ENCODE measurements at regions not wholly inside any gene's neighbourhood (a gene's known extent, or its start where the extent isn't known, plus 50 kb on each side); places are given as distances from the start of the nearest gene placed in this dataset.

DNA sequence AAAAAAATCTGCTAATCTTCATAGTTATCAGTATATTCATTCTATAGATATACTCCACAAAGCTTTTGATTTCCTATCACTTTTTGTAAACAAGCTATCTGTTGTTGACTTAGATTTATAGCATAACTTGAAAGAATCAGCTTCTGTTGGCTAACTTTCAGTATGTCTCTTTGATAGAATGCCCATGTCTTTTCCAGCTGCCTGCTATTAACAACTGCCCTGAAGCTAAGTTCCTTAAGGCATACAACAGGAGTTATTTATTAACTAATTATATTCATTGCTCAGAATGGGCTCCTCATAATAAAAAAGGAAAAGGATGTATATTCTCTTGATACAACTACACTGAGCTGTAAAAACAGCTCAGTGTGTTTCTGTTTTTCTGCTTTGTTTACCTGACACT lies 293.9 kb downstream of the TUSC7 start:
- Histone ChIP-seq H4K20me1 (ENCODE audit: insufficient read depth, low read length) (no peaks in the 10 kb centered on the region), H3K4me2 (ENCODE audit: insufficient read depth, low read length) (no peak overlapping the region), H3K4me1 (ENCODE audit: insufficient read depth, low read length) (no peaks in the 10 kb centered on the region), H3K4me3 (ENCODE audit: low read depth in 1 of 2, low read length in 2 of 2) (no peak overlapping the region), H3K27ac (ENCODE audit: low read length) (no peak overlapping the region), H2AFZ (ENCODE audit: low read depth, low read length) (no peak overlapping the region), H3K9me3 (ENCODE audit: insufficient read depth, low read length, severe bottlenecking) (no peaks in the 10 kb centered on the region), H3K36me3 (ENCODE audit: insufficient read depth, low read length) (no peaks in the 10 kb centered on the region), H3K79me2 (ENCODE audit: insufficient read depth, low read length) (no peaks in the 10 kb centered on the region), H3K27me3 (ENCODE audit: insufficient read depth, low read length, poor library complexity) (no peaks in the 10 kb centered on the region), H3K9ac (ENCODE audit: low read depth, low read length) (no peak overlapping the region)
- TF ChIP-seq EZH2 (IDR thresholded peaks at IDR 0.05; ENCODE audit: borderline replicate concordance, low read depth, low read length, severe bottlenecking) (no peak), CTCF (IDR thresholded peaks at IDR 0.05; ENCODE audit: borderline replicate concordance, extremely low read depth, low read length, poor library complexity, severe bottlenecking) (no peak)
- no peak for DNase-seq
- no peak for ATAC-seq (ENCODE audit: insufficient read depth, low read depth)

DNA sequence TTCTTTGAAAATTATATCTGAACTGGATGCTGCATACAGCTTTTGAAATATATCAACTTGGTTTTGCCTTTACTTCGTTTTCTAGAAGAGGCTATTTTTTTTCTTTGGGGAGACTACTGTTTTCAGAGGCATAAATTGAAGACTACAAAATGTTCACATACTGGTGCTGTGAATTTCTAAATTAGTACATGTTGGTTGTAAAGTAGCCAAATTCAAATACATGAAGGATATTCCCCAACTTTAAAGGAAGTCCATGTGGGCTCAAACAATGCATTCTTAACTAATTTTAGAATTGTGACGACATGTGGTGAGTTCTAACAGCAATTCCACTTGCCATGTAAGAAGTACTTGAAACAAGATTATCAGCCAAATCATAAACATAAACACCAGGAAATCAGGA lies 295.7 kb downstream of the TUSC7 start:
- no peak for TF ChIP-seq CTCF (IDR thresholded peaks at IDR 0.05; ENCODE audit: borderline replicate concordance, extremely low read depth, low read length, poor library complexity, severe bottlenecking)
- no peak overlapping the region for H3K4me2 ChIP-seq (ENCODE audit: insufficient read depth, low read length)
- no peak overlapping the region for H2AFZ ChIP-seq (ENCODE audit: low read depth, low read length)
- no peaks in the 10 kb centered on the region for H3K9me3 ChIP-seq (ENCODE audit: insufficient read depth, low read length, severe bottlenecking)
- no peak overlapping the region for H3K9ac ChIP-seq (ENCODE audit: low read depth, low read length)
- no peak for DNase-seq
- ATAC-seq (ENCODE audit: insufficient read depth, low read depth), result no peak
- H3K36me3 ChIP-seq (ENCODE audit: insufficient read depth, low read length), result no peaks in the 10 kb centered on the region
- H3K4me1 ChIP-seq (ENCODE audit: insufficient read depth, low read length), result no peaks in the 10 kb centered on the region
- no peaks in the 10 kb centered on the region for H3K79me2 ChIP-seq (ENCODE audit: insufficient read depth, low read length)
- no peaks in the 10 kb centered on the region for H4K20me1 ChIP-seq (ENCODE audit: insufficient read depth, low read length)
- H3K27me3 ChIP-seq (ENCODE audit: insufficient read depth, low read length, poor library complexity), result no peaks in the 10 kb centered on the region
- no peak overlapping the region for H3K4me3 ChIP-seq (ENCODE audit: low read depth in 1 of 2, low read length in 2 of 2)
- no peak overlapping the region for H3K27ac ChIP-seq (ENCODE audit: low read length)

GRCh38 chr3:117005911-117006522 lies 296.4 kb downstream of the TUSC7 start:
- Histone ChIP-seq H3K4me1 (ENCODE audit: insufficient read depth, low read length) (no peaks in the 10 kb centered on the region), H3K27ac (ENCODE audit: low read length) (no peak overlapping the region), H3K79me2 (ENCODE audit: insufficient read depth, low read length) (no peaks in the 10 kb centered on the region), H3K9me3 (ENCODE audit: insufficient read depth, low read length, severe bottlenecking) (no peaks in the 10 kb centered on the region), H3K9ac (ENCODE audit: low read depth, low read length) (no peak overlapping the region), H3K4me3 (ENCODE audit: low read depth in 1 of 2, low read length in 2 of 2) (no peak overlapping the region), H2AFZ (ENCODE audit: low read depth, low read length) (no peak overlapping the region), H3K36me3 (ENCODE audit: insufficient read depth, low read length) (no peaks in the 10 kb centered on the region), H3K4me2 (ENCODE audit: insufficient read depth, low read length) (no peak overlapping the region), H3K27me3 (ENCODE audit: insufficient read depth, low read length, poor library complexity) (no peaks in the 10 kb centered on the region), H4K20me1 (ENCODE audit: insufficient read depth, low read length) (no peaks in the 10 kb centered on the region)
- no peak for ATAC-seq (ENCODE audit: insufficient read depth, low read depth)
- TF ChIP-seq EZH2 (IDR thresholded peaks at IDR 0.05; ENCODE audit: borderline replicate concordance, low read depth, low read length, severe bottlenecking) (no peak), CTCF (IDR thresholded peaks at IDR 0.05; ENCODE audit: borderline replicate concordance, extremely low read depth, low read length, poor library complexity, severe bottlenecking) (no peak)
- no peak for DNase-seq

DNA sequence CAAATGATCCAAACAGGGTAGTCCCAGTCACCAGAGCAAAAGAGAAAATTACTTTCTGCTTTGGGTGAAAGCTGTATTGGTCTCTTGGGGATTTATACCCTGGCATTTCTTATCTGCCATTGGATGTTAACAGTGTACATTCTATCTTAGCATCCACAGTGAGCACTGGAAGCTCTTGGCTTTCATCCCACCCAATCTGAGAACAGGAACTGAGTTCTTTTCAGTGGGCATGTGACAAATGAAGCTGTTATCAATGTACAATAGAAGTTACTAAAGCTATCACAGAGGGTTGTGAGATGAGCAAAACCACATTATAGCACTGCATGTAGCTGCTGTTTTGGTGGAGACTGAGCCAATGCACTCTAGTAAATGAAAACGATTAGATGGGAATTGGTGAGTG lies 300.7 kb downstream of the TUSC7 start:
- no peak overlapping the region for H2AFZ ChIP-seq (ENCODE audit: low read depth, low read length)
- no peaks in the 10 kb centered on the region for H3K27me3 ChIP-seq (ENCODE audit: insufficient read depth, low read length, poor library complexity)
- TF ChIP-seq EZH2 (IDR thresholded peaks at IDR 0.05; ENCODE audit: borderline replicate concordance, low read depth, low read length, severe bottlenecking), result no peak
- TF ChIP-seq CTCF (IDR thresholded peaks at IDR 0.05; ENCODE audit: borderline replicate concordance, extremely low read depth, low read length, poor library complexity, severe bottlenecking), result no peak
- H3K4me2 ChIP-seq (ENCODE audit: insufficient read depth, low read length), result no peak overlapping the region
- DNase-seq (no peak), ATAC-seq (ENCODE audit: insufficient read depth, low read depth) (no peak)
- H3K36me3 ChIP-seq (ENCODE audit: insufficient read depth, low read length), result no peaks in the 10 kb centered on the region
- H4K20me1 ChIP-seq (ENCODE audit: insufficient read depth, low read length), result no peaks in the 10 kb centered on the region
- no peaks in the 10 kb centered on the region for H3K4me1 ChIP-seq (ENCODE audit: insufficient read depth, low read length)
- no peaks in the 10 kb centered on the region for H3K9me3 ChIP-seq (ENCODE audit: insufficient read depth, low read length, severe bottlenecking)
- H3K9ac ChIP-seq (ENCODE audit: low read depth, low read length), result no peak overlapping the region
- no peak overlapping the region for H3K27ac ChIP-seq (ENCODE audit: low read length)
- H3K79me2 ChIP-seq (ENCODE audit: insufficient read depth, low read length), result no peaks in the 10 kb centered on the region
- no peak overlapping the region for H3K4me3 ChIP-seq (ENCODE audit: low read depth in 1 of 2, low read length in 2 of 2)
